RWPE2 (cell line): ENCODE measurements at regions not wholly inside any gene's neighbourhood (a gene's known extent, or its start where the extent isn't known, plus 50 kb on each side); places are given as distances from the start of the nearest gene placed in this dataset.

Experiments
- ATAC-seq: fragments of 200-7000 bp; cut with Tn5 transposase; 3 replicates; pipeline ENCODE4 v1.9.1; 2021; ENCODE audit warnings: low read depth
- DNase-seq: peaks from one replicate; pipeline ENCODE4 v3.0.0-alpha.2; 2020; ENCODE audit warnings: low spot score
- H3K27ac ChIP-seq: fragments of 450-650 bp; 2 replicates; pipeline ENCODE4 v1.5.1; 2017; ENCODE audit warnings: mild to moderate bottlenecking; ENCODE audit not compliant: poor library complexity, severe bottlenecking
- H3K27me3 ChIP-seq: fragments of 250-450 bp; sonication (Bioruptor Pico); 2 replicates; pipeline ENCODE4 v1.5.1; 2021; ENCODE audit warnings: mild to moderate bottlenecking, moderate library complexity; ENCODE audit not compliant: insufficient read depth, poor library complexity, severe bottlenecking
- H3K36me3 ChIP-seq: fragments of 250-450 bp; sonication (Bioruptor Pico); 2 replicates; pipeline ENCODE4 v1.5.1; 2020; ENCODE audit warnings: low read depth, mild to moderate bottlenecking, moderate library complexity
- H3K4me1 ChIP-seq: fragments of 250-450 bp; sonication (Bioruptor Pico); 2 replicates; pipeline ENCODE4 v1.5.1; 2021; ENCODE audit warnings: mild to moderate bottlenecking, moderate library complexity; ENCODE audit not compliant: insufficient read depth, poor library complexity, severe bottlenecking
- H3K4me3 ChIP-seq: fragments of 250-450 bp; sonication (Bioruptor Pico); 2 replicates; pipeline ENCODE4 v1.5.1; 2021; ENCODE audit warnings: mild to moderate bottlenecking, moderate library complexity; ENCODE audit not compliant: severe bottlenecking
- H3K9me3 ChIP-seq: fragments of 250-450 bp; sonication (Bioruptor Pico); 2 replicates; pipeline ENCODE4 v1.5.1; 2021; ENCODE audit warnings: mild to moderate bottlenecking, moderate library complexity; ENCODE audit not compliant: severe bottlenecking
- CTCF ChIP-seq: fragments of 450-650 bp; IDR thresholded peaks from one replicate; pipeline ENCODE4 v1.5.1; 2017; ENCODE audit warnings: mild to moderate bottlenecking, moderate library complexity; ENCODE audit not compliant: poor library complexity, severe bottlenecking

DNA sequence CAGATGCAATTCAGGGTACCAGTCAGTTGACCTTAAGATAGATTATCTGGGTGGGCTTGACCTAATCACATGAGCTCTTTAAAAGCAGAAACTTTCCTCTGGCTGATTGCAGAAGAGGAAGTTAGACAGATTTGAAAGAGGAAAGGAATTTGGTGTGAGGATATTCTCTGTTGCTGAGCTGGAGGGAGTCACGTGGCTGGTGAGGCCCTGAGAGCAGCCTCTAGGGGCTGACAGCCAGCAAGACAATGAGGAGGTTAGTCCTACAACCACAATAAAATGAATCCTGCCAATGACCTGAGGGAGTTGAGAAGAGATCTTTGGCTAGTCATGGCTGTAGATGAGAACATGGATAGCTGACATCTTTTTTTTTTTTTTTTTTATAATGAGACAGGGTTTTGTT lies 87.0 kb upstream of the B3GAT2 start:
- H3K9me3 ChIP-seq, result no peaks in the 10 kb centered on the region
- no peak for TF ChIP-seq CTCF
- H3K36me3 ChIP-seq, result no peaks in the 10 kb centered on the region
- ATAC-seq (no peak), DNase-seq (no peak)
- H3K27ac ChIP-seq, result no peak overlapping the region
- no peak overlapping the region for H3K4me3 ChIP-seq
- H3K4me1 ChIP-seq, result no peaks in the 10 kb centered on the region
- H3K27me3 ChIP-seq, result peaks cover 27% of the 10 kb centered on the region

DNA sequence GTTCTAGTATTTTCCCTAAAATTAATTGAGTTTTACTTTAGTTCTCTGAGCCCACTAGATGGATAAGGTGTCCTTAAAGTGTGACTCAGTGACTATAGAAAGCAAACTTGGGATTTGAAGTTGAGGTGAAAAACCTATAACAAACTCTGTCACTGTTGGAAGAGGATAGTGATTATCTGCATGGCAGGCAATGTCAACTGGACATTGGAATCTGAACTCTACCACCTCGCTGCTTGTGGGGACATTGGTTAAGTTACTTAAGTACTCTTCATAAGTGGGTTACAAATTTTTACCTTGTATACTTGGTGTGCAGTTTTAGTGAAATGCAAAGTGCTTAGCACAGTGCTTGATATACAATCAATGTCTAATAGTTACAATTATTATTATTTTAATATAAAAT lies 87.9 kb upstream of the B3GAT2 start:
- DNase-seq, result no peak
- Histone ChIP-seq H3K27me3 (peaks cover 20% of the 10 kb centered on the region), H3K4me3 (no peak overlapping the region), H3K36me3 (no peaks in the 10 kb centered on the region), H3K4me1 (no peaks in the 10 kb centered on the region), H3K9me3 (no peaks in the 10 kb centered on the region), H3K27ac (no peak overlapping the region)
- no peak for ATAC-seq
- TF ChIP-seq CTCF, result no peak

- Histone ChIP-seq H3K36me3 (no peaks in the 10 kb centered on the region), H3K27ac (no peak overlapping the region), H3K4me3 (no peak overlapping the region), H3K4me1 (no peaks in the 10 kb centered on the region), H3K9me3 (no peaks in the 10 kb centered on the region), H3K27me3 (peaks cover 15% of the 10 kb centered on the region)
- DNase-seq, result no peak
- no peak for ATAC-seq
- TF ChIP-seq CTCF, result no peak
These were observed 88.4 kb upstream of the B3GAT2 start for GRCh38 chr6:71045296-71045695.

- H3K36me3 ChIP-seq, result no peaks in the 10 kb centered on the region
- ATAC-seq (no peak), DNase-seq (no peak)
- H3K27ac ChIP-seq, result no peak overlapping the region
- peaks cover 7% of the 10 kb centered on the region for H3K27me3 ChIP-seq
- no peak overlapping the region for H3K4me3 ChIP-seq
- no peaks in the 10 kb centered on the region for H3K4me1 ChIP-seq
- no peaks in the 10 kb centered on the region for H3K9me3 ChIP-seq
- no peak for TF ChIP-seq CTCF
These were observed 90.6 kb upstream of the B3GAT2 start for GRCh38 chr6:71047417-71047816.

DNA sequence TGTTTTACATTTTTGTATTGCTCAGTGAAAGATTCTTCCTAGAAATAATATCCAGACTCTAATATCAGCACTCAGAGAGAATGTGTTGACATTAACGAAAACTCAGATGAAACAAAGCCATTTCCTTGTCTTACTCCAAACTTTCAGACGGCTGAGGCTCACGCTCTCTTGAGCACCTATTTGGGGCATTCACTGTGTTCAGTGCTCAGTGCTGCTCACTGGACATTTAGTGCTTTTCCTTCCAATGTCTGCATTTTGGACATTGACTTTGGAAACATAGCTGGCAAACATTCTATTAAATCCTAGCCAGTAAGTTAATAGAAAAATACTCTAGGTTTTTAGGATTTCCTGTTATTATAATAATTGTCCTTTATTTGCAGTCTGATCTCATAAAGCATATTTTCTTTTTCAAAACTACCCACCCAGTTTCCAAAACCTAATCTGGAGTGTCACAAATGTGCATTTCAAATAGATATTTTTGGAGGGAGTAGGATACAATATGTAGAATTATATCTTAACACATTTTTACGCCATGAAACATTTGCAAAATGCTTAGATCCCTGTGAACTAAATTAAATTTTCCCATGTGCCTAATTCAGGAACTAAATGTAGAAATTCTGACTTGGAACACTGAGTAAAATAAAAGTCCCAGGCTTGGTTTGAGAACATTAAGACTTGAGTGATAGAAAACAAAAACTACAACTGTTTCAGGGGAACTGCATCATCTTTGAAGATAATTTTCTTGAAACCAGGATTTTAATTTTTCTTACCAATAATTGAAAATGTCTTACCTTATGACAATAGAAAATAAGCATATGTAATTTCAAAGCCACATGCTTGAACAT lies 91.7 kb upstream of the B3GAT2 start:
- no peaks in the 10 kb centered on the region for H3K9me3 ChIP-seq
- H3K4me3 ChIP-seq, result no peak overlapping the region
- no peaks in the 10 kb centered on the region for H3K36me3 ChIP-seq
- H3K27me3 ChIP-seq, result peaks cover 3% of the 10 kb centered on the region
- TF ChIP-seq CTCF, result no peak
- no peak for ATAC-seq
- no peak overlapping the region for H3K27ac ChIP-seq
- no peak for DNase-seq
- no peaks in the 10 kb centered on the region for H3K4me1 ChIP-seq
